ENCODE measurements at regions not wholly inside any gene's neighbourhood (a gene's known extent, or its start where the extent isn't known, plus 50 kb on each side); places are given as distances from the start of the nearest gene placed in this dataset.

- Histone ChIP-seq H3K36me3 (ENCODE audit: control insufficient read depth in 1 of 2, insufficient read depth in 2 of 2, low read length in 2 of 2) (no peaks in the 10 kb centered on the region), H3K27me3 (ENCODE audit: insufficient read depth, low read length) (no peaks in the 10 kb centered on the region), H3K27ac (ENCODE audit: low read depth, low read length) (no peak overlapping the region), H3K9me2 (ENCODE audit: insufficient read depth) (no peaks in the 10 kb centered on the region), H3K9ac (ENCODE audit: low read length) (no peak overlapping the region), H3K4me1 (ENCODE audit: control insufficient read depth in 1 of 2, insufficient read depth in 2 of 2, low read length in 2 of 2) (peaks cover 0 to 28% of the 10 kb centered on the region in 2 experiments; a peak in 2 of 4 replicates), H2AFZ (ENCODE audit: low read depth, low read length, poor library complexity, severe bottlenecking) (no peak overlapping the region), H3K79me2 (ENCODE audit: insufficient read depth, low read length) (no peaks in the 10 kb centered on the region), H3K9me3 (ENCODE audit: control insufficient read depth in 1 of 2, insufficient read depth in 1 of 2, low read depth in 1 of 2, low read length in 2 of 2) (no peaks in the 10 kb centered on the region), H3K4me2 (ENCODE audit: low read length) (no peak overlapping the region), H4K20me1 (ENCODE audit: insufficient read depth) (no peaks in the 10 kb centered on the region), H3K4me3 (replicated peaks in 1 of 2; ENCODE audit: low read depth in 1 of 2, low read length in 2 of 2) (no peak overlapping the region)
- BruUV-seq (replicated peaks): no TSS peak
- intact Hi-C loops (cut with micrococcal nuclease): no loop called here
- DNase-seq (ENCODE audit: low read depth, low spot score): no peak
- no peak for ATAC-seq
- ChIA-PET RAD21 (ENCODE audit: low non-redundant PET in 1 of 2, low total read pairs in 2 of 2, uncharacterized antibody in 2 of 2, unreplicated experiment in 2 of 2) (no interaction called here), POLR2A (no interaction called here), CTCF (no interaction called here)
- TF ChIP-seq FOSL1 (IDR thresholded peaks at IDR 0.05; ENCODE audit: low read depth) (no peak), JUND (IDR thresholded peaks at IDR 0.05) (no peak), EGR1 (IDR thresholded peaks at IDR 0.05; ENCODE audit: low read depth) (no peak), ZNF274 (IDR thresholded peaks at IDR 0.05; ENCODE audit: low read depth, low read length) (no peak), POLR2A (IDR thresholded peaks at IDR 0.05; ENCODE audit: borderline replicate concordance, extremely low read depth, insufficient read depth, insufficient read length) (no peak), ELF1 (IDR thresholded peaks at IDR 0.05; ENCODE audit: borderline replicate concordance, low read depth) (no peak), SP1 (IDR thresholded peaks at IDR 0.05; ENCODE audit: low read depth) (no peak), POLR2AphosphoS5 (IDR thresholded peaks at IDR 0.05; ENCODE audit: low read depth, low read length) (no peak), SRF (IDR thresholded peaks at IDR 0.05; ENCODE audit: low read depth) (no peak), CEBPB (IDR thresholded peaks at IDR 0.05; ENCODE audit: low read depth) (no peak), YY1 (IDR thresholded peaks at IDR 0.05; ENCODE audit: extremely low read depth, insufficient replicate concordance, low read depth, low read length) (no peak), EZH2phosphoT487 (IDR thresholded peaks at IDR 0.05; ENCODE audit: borderline replicate concordance) (no peak), REST (IDR thresholded peaks at IDR 0.05; ENCODE audit: low read depth) (no peak), TCF7L2 (IDR thresholded peaks at IDR 0.05; ENCODE audit: borderline replicate concordance, extremely low read depth, insufficient read depth, insufficient read length) (no peak)
- TF ChIP-seq, protein P1, sequence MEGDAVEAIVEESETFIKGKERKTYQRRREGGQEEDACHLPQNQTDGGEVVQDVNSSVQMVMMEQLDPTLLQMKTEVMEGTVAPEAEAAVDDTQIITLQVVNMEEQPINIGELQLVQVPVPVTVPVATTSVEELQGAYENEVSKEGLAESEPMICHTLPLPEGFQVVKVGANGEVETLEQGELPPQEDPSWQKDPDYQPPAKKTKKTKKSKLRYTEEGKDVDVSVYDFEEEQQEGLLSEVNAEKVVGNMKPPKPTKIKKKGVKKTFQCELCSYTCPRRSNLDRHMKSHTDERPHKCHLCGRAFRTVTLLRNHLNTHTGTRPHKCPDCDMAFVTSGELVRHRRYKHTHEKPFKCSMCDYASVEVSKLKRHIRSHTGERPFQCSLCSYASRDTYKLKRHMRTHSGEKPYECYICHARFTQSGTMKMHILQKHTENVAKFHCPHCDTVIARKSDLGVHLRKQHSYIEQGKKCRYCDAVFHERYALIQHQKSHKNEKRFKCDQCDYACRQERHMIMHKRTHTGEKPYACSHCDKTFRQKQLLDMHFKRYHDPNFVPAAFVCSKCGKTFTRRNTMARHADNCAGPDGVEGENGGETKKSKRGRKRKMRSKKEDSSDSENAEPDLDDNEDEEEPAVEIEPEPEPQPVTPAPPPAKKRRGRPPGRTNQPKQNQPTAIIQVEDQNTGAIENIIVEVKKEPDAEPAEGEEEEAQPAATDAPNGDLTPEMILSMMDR (IDR thresholded peaks at IDR 0.05 in 2 of 3, conservative IDR thresholded peaks at IDR 0.05 in 1 of 3; ENCODE audit: borderline replicate concordance in 1 of 3, insufficient read depth in 1 of 3, low read depth in 2 of 3, low read length in 2 of 3): no peak
- TF ChIP-seq, protein P2, sequence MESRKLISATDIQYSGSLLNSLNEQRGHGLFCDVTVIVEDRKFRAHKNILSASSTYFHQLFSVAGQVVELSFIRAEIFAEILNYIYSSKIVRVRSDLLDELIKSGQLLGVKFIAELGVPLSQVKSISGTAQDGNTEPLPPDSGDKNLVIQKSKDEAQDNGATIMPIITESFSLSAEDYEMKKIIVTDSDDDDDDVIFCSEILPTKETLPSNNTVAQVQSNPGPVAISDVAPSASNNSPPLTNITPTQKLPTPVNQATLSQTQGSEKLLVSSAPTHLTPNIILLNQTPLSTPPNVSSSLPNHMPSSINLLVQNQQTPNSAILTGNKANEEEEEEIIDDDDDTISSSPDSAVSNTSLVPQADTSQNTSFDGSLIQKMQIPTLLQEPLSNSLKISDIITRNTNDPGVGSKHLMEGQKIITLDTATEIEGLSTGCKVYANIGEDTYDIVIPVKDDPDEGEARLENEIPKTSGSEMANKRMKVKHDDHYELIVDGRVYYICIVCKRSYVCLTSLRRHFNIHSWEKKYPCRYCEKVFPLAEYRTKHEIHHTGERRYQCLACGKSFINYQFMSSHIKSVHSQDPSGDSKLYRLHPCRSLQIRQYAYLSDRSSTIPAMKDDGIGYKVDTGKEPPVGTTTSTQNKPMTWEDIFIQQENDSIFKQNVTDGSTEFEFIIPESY (IDR thresholded peaks at IDR 0.05; ENCODE audit: extremely low read depth, insufficient replicate concordance, low read length): no peak
Observed at GRCh38 chr5:74235552-74235951, 405.0 kb downstream of the ENC1 start.
